HK-2 (cell line): ENCODE measurements at regions not wholly inside any gene's neighbourhood (a gene's known extent, or its start where the extent isn't known, plus 50 kb on each side); places are given as distances from the start of the nearest gene placed in this dataset.
"Not testable (repeated sequence)": the region's sequence is repeated elsewhere in the genome, so short reads cannot be mapped to it uniquely, and the experiment has no call there.

Experiments
- DNase-seq: peaks from one replicate; pipeline ENCODE4 v3.0.0-alpha.2; 2018; ENCODE audit not compliant: unreplicated experiment

- no peak for DNase-seq
These were observed 881.4 kb upstream of the GJE1 start for GRCh38 chr6:141251286-141251685.

GRCh38 chr6:141248021-141248799 lies 884.5 kb upstream of the GJE1 start:
- DNase-seq, result no peak

- DNase-seq, result no peak
These were observed 888.4 kb upstream of the GJE1 start for GRCh38 chr6:141244366-141244765.

- DNase-seq, result no peak
These were observed 889.8 kb upstream of the GJE1 start for GRCh38 chr6:141242957-141243356.

GRCh38 chr6:141229296-141229695 lies 903.4 kb upstream of the GJE1 start:
- no peak for DNase-seq

- DNase-seq, result no peak
These were observed 914.1 kb upstream of the GJE1 start for GRCh38 chr6:141218583-141218982.

- no peak for DNase-seq
These were observed 916.0 kb upstream of the GJE1 start for GRCh38 chr6:141216726-141217125.

- DNase-seq, result peak; percentile 6
These were observed 920.4 kb upstream of the GJE1 start for GRCh38 chr6:141212296-141212695.

GRCh38 chr6:141211845-141212244 lies 920.9 kb upstream of the GJE1 start:
- DNase-seq, result no peak

GRCh38 chr6:141210901-141211300 lies 921.8 kb upstream of the GJE1 start:
- no peak for DNase-seq

GRCh38 chr6:141209890-141210289 lies 922.8 kb upstream of the GJE1 start:
- DNase-seq, result no peak

GRCh38 chr6:141208101-141208500 lies 924.6 kb upstream of the GJE1 start:
- DNase-seq, result no peak

GRCh38 chr6:141203902-141204575 lies 928.7 kb upstream of the GJE1 start:
- DNase-seq, result no peak

GRCh38 chr6:141202626-141203025 lies 930.1 kb upstream of the GJE1 start:
- no peak for DNase-seq

GRCh38 chr6:141199074-141199473 lies 933.7 kb upstream of the GJE1 start:
- no peak for DNase-seq

GRCh38 chr6:141195251-141195832 lies 937.4 kb upstream of the GJE1 start:
- no peak for DNase-seq

- DNase-seq, result no peak
These were observed 949.4 kb upstream of the GJE1 start for GRCh38 chr6:141183368-141183767.

GRCh38 chr6:141175458-141175857 lies 957.3 kb upstream of the GJE1 start:
- DNase-seq, result not testable (repeated sequence)

GRCh38 chr6:141174932-141175331 lies 957.8 kb upstream of the GJE1 start:
- DNase-seq, result no peak

- no peak for DNase-seq
These were observed 959.2 kb upstream of the GJE1 start for GRCh38 chr6:141173529-141173928.

GRCh38 chr6:141169419-141169818 lies 963.3 kb upstream of the GJE1 start:
- DNase-seq, result no peak

GRCh38 chr6:141167945-141168344 lies 964.8 kb upstream of the GJE1 start:
- no peak for DNase-seq
